HG03097 (cell line): ENCODE measurements at regions not wholly inside any gene's neighbourhood (a gene's known extent, or its start where the extent isn't known, plus 50 kb on each side); places are given as distances from the start of the nearest gene placed in this dataset.

Source experiments
- ATAC-seq: cut with Tn5 transposase; IDR thresholded peaks from one replicate; pipeline ENCODE4 v1.9.1; 2021; ENCODE audit not compliant: unreplicated experiment, low FRiP score

DNA sequence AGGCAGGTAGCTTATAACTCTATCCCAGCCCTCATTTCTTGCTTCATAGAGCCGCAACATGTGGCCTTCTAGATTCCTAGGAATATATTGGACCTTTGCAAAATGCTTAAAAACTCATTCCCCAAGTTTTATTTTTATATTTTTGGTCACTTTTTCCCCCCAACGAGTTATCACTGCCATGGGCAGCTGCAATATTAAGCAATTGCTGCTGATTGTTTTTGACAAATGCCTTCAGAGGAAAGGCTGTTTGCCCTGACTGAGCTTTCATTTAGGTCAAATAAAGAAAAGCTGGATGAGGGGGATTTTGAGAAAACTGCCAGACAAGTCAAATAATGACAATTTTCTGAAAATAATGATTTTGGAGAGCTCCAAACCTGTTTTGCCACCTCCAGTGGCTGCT is 976.9 kb upstream of the MBL2 start:
- ATAC-seq = no peak

DNA sequence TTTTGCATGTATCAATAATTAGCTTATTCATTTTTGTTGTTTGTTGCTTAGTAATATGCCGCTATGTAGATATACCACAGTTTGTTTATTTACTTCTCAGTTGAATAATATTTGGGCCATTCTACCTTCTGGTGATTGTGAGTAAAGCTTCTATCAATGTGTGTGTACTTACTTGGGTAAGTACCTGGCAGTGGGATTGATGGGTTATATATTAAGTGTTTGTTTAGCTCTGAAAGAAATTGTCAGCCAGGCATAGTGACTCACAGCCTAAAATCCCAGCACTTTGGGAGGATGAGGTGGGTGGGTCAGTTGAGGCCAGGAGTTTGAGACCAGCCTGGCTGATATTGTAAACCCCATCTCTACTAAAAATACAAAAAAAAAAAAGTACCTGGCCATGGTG is 975.7 kb upstream of the MBL2 start:
- ATAC-seq = no peak

DNA sequence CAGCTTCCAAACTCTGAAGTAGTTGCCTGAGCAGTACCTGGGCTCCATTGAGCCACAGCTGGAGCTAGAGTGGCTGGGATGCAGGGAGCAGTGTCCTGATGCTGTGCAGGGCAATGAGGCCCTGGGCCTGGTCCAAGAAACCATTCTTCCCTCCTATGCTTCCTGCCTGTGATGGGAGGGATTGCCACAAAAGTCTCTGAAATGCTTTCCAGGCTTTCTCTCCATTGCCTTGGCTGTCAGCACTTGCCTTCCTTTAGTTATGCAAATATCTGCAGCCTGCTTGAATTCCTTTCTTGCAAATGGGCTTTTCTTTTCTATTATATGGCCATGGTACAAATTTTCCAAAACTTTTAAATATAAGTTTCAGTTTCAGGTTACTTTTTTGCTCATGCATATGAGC is 972.2 kb upstream of the MBL2 start:
- ATAC-seq = no peak

DNA sequence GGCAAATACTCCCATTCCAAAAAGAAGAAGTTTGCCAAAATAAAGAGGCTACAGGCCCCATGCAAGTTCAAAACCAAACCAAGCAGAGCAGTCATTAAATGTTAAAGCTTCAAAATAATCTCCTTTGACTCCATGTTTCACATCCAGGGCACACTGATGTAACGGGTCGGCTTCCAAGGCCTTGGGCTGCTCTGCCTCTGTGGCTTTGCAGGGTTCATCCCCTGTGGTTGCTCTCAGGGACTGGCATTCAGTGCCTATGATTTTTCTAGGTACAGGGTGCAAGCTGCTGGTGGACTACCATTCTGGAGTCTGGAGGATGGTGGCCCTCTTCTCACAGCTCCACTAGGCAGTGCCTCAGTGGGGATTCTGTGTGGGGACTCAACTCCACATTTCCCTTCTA is 971.6 kb upstream of the MBL2 start:
- ATAC-seq = no peak

DNA sequence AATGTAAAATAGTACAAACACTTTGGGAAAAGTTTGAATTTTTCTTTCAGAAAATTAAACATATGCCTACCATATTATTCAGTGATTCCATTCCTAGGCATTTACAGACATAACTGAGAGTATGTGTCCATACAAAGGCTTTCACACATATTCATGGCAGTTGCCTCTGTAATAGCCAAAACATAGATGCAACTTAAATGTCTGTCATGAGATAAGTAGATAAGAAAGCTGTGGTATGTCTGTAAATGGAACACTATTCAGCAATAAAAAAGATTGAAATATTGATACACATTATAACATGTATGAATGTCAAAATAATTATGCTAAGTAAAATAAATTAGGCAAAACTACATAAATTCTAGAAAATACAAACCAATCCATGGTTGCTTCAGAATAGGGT is 964.5 kb upstream of the MBL2 start:
- no peak for ATAC-seq

DNA sequence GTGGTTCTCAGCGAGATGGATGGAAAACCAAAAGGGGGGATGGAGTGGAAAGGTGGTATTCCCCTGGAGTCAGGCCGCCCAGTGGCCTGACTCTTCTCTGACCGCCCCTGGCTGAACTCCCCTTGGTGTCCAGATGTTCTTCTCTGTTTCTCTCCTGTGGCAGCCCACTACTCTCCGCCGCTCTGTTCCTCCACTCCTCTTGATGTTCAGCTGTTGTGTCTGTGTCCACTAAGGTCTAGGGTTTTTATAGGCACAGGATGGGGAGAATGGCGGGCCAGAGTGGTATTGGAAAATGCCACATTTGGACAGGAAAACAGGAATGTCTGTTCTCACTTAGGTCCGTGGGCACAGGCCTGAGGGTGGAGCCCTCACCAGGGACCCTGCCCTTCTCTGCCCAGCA is 954.3 kb upstream of the MBL2 start:
- no peak for ATAC-seq

DNA sequence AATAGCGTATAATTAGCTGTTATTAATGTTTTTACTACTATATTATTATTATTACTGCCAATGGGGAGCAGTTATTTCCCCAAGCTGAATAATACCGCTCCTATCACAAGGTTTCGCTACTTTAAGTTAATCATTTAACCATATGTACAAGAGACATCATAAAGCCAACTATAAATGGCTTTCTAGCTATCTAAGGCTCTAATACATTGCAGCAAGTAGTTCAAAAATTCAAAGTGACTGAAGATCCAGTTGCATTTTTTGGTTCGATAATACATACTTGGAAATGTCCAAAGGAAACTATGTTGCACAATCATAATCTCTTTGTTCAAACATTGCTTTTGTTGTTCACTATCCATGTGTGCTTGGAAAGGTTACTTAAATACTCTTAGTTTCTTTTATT is 952.0 kb upstream of the MBL2 start:
- no peak for ATAC-seq

DNA sequence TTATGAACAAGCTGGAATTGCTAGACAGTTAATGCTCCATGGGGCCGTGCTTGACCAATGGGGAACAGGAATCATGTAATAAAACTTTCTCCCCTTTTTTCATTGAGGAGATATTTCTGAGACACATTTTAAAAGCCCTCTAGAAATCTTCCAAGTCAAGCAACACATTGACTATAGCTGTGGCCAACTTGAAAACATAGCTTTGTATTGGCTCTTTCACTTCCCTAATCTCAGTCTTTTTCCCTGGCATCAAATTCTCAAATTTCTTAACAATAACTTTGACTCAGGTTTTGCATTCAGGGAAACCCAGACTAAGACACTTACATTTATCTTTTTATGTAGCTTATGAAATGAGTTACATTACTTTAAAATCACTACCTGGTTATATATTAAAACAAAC is 947.1 kb upstream of the MBL2 start:
- no peak for ATAC-seq

DNA sequence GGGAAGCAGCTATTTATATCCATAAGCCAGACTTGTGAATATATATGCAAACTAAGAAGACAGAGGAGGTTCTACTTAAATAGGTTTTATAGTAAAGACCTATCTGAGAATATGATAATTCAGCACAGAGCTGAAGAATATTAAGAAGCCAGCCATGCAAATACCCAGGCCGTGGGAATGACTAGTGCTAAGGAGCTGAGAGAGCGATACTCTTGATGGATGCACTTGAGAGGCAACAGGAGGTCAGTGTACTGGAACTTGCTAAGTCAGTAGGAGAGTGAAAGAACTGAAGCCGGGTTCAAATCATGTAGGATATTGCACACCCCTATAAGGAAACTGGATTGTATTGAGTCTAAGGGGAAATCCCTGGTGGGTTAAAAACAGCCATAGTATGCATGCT is 943.6 kb upstream of the MBL2 start:
- ATAC-seq = no peak

DNA sequence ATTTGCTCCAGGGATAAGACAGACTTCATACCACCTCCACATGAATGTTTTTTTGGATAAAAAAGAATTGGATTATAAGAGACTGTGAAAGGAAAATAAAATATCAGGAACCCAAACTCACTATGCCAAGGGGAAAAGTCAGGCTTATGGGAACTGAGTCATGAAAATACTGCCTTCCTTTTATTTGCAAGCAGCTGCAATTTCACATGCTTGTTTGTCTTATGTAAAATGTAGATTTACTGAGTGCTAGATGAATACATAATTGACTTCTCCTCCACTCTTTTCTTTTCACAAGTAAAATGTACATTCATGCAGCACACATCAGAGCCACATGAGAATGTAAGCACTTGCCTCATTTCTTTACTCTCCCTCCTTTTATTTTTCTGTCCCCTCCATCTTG is 940.8 kb upstream of the MBL2 start:
- no peak for ATAC-seq

DNA sequence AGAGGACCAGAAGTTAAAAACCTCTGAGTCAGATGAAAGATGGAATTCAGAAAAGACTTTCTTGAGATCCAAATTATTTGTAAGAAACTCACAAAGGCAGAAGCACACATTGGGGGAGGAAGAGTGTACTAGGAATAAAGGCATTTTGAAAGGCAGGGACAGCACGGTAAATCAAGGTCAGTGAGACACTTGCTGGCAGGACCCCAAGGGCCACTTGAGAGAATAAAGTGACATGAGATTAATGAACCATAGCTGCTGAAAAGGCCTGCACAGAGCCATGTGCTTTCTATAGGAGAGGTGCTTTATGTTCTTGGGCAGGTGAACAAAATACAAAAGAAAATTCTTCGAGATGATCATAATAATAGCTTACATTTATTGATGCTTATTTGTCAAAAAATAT is 929.9 kb upstream of the MBL2 start:
- ATAC-seq = no peak

DNA sequence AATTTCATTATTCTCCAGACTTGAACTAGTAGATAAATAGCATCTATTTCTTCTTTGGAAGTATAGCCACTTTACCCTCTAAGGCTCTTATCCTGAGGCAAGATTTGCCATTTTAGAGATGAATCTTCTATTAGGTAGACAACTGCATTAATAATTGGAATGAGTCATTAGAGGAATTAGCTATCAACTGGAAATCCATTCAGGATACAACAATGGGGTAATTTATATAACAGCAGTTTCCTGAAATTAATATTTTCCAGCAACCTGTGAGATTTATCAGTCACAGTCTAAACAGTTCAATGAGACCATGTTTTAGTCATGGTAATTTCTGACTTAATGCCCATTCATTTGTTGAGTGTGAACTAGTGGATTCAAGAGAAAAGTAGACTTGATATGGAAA is 928.6 kb upstream of the MBL2 start:
- no peak for ATAC-seq

DNA sequence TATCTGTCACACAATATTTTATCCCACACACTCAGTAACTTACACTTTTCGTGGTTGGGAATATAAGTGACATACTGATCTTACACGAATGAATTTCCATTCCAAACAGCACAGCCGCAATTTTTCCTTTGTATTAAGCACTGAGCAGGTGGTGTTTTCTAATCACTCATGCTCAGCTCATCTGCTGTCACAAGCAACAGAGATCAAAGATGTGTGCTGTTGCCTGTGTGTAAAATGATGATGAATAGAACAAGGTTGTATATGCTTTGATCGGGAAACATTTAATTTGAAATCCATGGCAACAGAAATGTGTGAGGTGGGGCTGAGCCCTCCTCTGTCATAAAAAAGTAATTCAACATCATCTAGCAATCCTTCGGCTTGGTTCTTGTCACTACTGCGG is 927.7 kb upstream of the MBL2 start:
- ATAC-seq = no peak

DNA sequence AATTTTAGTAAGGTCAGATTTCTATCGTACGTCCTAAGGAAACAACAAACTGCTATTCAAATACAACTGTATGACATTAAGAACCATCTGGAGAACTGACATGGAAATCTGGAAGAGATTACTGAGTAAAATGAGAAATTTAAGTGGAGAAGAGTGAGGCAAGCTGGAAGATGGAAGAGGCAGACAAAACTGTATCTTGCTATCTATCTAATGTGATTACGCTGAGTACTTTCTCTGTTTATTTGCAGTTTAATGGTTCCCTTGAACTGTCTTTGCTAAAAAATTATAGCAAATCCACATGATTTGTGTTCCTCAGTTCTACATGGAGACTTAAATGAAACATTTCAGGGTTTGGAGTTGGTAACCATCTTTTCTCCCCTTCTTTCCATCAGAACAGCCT is 927.1 kb upstream of the MBL2 start:
- ATAC-seq = no peak

DNA sequence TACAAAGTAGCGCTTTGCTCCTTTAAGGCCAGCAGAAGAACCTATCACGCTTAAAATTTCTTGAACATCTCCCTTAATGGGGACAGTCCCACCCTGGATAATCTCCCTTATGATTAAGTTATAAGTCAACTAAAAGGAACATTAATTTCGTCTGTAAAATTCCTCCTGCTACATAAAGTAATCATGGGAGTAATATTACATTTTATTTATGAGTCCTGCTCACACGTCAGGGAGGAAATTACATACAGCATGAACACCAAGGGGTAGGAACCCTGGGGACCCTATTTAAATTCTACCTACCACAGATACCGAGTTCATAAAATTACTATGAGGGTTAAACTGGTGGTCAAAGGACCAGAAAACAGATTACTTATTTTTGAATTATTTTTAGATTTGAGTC is 926.6 kb upstream of the MBL2 start:
- ATAC-seq = no peak

DNA sequence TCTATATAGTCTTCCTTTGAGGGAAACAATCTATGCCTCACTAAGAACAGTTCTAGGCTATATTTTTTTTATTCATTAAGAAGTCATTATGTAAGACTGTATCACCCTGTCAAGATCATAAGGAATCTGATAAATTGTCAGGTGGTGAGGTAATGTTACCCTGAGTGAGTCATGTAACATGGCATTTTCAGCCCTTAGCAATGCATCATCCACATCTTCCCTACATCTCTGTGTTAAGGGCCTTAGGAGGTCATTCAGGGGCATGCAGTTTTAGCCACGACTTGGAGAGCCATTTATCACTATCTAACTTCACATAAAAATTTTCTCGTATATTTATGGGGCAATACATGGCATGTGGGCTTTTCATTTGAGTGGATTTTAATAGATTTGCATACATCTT is 924.5 kb upstream of the MBL2 start:
- no peak for ATAC-seq

DNA sequence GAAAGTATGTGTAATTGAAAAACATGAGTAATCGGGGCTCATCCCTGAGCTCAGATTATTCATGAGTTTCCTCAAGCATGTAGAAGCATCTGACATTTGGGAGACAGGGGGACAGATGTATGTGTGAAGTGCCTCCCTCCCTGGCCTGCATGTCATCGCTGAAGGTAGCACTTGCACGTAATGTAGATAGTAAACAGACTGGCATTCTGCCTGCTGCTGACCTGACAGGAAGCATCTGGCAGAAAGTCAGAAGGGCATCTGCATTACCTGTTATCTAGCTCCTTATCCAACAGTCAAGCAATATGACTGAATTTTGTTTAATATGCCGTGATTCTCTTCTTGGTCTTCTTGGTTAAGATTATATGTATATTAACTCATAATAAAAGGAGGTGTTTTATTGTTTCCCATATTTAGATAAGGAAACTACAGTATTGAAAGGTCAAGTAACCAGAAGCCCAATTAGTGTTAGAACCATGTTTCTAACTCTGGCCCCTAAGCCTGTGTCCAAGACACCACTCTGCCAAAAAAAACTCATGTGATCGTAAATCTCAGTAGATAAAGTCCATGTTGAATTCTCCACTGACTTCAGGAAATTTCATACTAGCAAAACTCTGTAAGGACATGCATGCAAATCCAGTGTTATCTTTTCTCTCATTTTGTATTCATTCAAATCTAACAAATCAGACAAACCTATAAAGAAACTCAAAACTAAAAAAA is 918.1 kb upstream of the MBL2 start:
- no peak for ATAC-seq

DNA sequence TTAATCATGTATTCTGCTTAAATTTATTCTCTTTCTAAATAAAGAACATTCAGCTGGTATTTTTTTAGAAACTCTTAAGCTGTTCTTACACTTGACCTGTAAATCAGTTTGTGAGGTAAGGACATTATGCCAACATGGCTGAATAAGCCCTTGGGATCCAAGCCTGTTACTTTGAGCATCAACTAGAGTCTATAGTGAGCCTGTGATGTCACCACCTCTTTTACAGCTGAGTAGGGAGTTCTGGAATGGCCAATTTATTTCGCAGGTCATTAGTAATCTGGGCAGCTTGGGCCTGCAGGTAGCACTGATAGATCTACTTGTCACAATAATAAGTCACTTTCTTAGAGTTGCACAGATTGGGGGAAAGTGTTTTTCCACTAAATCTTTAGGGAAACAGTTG is 915.2 kb upstream of the MBL2 start:
- ATAC-seq = no peak

DNA sequence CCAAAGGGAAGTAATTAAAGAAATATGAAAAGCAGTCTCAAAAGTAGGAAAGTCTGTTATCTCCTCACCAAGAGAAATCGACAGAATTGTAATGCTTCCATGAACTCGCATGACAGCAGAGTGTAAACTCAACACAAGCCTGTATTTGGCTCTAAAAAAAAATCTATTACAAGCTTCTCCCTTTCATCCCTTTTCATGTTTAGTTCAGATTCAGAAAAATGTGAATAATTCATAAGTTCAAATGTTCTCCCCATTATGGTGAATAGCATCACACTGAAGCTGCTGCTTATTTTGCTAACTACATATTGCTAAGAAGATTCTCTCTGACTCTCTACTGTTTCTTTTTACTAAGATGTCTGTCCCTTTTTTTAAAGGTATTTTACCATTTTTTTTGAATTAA is 910.3 kb upstream of the MBL2 start:
- no peak for ATAC-seq

DNA sequence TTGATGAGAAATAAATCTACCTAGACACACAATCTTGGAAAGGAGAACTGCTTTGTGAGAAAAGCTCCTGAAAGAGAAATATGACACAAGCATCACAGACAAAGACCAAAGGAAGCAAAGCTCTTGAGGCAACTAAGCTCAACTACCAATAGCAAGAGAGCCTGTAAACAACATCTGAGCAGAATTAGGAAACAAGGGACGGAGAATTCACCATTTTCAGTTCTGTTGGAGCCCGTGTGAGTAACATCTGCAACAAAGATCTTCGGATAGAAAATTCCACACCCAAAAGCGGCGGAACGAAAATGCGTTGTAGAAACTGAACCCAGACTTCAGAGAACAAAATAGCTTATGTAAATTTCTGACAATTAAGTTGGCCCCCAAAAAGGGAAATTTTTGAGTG is 909.9 kb upstream of the MBL2 start:
- no peak for ATAC-seq

DNA sequence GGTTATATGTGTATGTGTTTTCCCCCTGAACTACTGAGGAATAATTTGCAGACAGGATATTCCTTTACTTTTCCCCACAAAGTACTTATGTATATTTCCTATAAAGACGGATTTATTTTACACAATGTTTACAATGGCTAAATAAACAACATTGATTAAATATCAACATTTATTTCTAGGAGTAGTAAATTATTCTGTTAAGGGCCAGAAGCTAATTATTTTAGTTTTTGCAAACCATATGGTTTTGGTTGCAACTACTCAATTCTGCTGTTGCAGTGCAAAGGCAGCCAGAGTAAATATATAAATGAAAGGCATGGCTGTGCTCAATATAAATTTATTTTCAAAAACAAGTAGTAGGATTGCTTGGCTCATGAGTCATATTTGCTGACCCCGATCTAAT is 907.1 kb upstream of the MBL2 start:
- ATAC-seq = no peak

DNA sequence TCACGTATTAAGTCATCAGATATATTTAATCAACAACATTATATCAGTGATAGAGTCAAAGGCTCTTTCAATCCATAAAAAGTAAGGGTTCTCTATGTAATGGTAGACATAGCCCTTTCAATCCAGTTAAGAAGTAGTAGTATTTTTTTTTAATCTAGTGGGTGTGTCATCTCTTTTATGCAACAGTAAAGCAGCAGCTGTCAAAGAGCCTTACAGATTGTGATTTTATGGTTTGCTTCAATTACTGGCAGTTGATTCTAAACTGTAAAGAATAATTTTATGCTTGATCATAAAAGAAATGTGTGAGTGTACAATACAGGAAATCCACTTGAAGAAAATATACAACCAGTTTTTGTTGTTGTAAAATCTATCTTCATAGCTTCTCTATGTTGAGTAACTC is 902.6 kb upstream of the MBL2 start:
- no peak for ATAC-seq

DNA sequence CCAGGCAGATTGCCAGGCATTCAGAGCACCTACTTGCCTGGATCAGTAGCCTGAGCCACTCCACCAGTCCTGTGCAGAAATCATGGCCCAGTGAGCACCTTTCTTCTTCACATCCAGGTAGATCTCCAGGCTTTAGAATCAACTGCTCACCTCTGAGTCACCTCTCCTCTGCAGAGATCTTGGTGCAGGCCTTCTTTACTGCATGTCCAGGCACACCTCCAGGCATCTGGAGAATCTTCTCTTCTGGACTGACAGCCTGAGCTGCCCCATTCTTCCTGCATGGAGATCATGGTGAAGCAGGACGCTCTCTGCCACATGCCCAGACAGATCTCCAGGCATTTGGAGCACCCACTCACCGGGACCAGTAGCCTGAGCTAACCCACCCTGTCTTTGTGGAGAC is 894.5 kb upstream of the MBL2 start:
- ATAC-seq = no peak
